HG02759 (cell line): ENCODE measurements at regions not wholly inside any gene's neighbourhood (a gene's known extent, or its start where the extent isn't known, plus 50 kb on each side); places are given as distances from the start of the nearest gene placed in this dataset.

Experiments
- ATAC-seq: cut with Tn5 transposase; IDR thresholded peaks from one replicate; pipeline ENCODE4 v1.9.1; 2021; ENCODE audit warnings: mild to moderate bottlenecking, moderate library complexity; ENCODE audit not compliant: unreplicated experiment

DNA sequence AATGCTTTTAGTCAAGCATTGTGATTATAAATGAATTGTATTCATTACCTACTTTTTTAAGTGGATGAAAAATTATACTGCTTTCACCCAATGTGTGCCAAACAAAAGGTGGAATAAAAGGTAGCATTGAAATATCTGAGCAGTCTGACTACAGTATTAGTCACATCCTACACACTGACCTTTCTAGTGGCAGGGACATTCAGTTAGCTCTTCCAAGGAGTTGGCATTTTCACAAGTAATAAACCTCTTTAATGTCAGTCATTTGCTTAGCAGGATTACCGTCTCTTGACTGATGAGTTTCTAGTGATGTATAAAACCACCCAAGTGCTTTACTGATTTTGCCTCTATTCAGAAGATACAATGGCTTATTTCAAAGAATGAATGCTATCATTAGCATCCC lies 687.9 kb downstream of the ARAP2 start:
- ATAC-seq, result no peak

DNA sequence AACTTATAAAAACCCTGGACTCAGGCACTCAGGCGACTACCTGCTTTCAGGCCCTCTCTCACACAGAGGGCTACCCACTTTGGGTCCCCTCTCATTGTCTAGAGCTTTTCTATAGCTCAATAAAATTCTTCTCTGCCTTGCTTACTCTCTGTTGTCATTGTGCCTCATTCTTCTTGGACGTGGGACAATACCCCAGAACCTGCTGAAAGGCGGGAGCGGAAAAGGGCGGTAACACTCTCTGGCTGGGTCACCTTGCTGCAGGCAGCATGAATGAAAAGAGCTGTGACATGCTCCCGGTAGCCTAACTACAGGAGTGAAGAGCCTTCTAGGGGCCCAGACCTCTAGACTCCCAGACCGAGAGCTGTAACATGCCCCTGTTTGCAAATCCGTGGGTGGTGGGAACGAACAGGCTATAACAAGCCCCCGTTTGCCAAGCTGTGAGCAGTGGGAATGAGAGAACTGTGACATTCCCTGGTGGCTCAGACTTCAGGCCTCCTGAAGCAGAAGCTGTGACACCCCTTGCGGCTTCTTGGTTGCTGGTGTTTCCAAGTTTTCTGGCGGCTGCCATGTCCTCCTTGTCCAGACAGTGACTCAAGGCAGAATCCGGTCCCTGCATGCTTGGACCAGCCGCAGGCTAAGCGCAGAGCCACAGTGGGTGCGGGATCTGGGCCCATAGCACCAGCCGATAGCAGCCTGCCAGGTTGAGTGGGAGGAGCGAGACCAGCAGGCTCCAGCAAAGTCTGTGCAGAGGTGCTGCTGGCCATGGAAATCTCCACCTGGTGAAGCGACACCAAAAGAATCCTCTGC lies 684.6 kb downstream of the ARAP2 start:
- ATAC-seq, result no peak

DNA sequence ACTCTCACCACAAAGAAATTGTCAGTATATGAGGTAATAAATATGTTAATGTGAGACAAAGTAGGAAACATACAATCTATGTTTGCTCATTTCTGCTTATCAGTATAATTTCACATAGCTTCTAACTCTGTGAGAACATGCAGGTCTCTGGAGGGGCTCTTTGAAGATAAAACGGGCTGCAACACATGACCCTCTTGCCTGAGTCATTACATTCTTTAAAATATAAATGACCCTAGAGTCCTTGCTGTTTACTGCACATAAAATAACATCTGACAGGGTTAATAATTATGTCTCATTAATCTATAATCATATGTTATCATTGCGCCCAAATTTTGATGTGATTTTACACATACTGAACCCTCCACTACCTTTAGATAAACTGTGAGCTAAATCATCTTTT lies 681.5 kb downstream of the ARAP2 start:
- ATAC-seq, result no peak

DNA sequence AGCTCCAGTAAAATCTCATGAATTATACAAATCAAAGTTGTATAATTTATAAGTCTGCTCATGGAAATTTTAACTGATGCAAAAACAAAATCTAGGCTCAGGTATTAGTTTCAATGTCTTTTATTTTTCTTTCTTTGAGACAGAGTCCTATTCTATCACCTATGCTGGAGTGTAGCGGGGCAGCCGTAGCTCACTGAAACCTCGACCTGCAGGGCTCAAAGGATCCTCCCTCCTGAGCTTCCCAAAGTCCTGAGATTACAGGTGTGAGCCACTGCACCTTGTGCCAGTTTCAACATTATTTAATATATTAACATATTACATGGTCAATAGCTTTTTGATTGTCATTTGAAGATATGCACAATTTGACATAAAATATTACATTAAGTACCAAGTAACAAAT lies 678.7 kb downstream of the ARAP2 start:
- ATAC-seq, result no peak

DNA sequence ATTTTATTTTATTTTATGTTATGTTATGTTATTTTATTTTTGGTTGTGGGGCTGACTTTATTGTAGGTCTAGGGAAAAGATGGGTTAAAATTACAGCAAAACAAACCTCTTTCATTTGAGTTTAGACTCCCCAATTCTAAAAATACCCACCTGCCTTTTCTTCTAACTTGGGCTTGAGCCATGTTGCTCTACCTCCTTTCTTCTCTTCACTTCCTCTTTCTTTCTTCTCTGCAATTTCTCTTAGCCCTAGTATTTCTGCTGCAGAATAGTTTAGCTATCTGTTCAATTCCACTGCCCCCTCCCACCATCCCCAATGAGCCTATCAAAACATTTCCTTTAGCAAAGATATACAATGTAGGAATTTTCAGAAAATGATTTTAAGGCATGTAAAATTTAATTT lies 653.3 kb downstream of the ARAP2 start:
- ATAC-seq, result no peak

DNA sequence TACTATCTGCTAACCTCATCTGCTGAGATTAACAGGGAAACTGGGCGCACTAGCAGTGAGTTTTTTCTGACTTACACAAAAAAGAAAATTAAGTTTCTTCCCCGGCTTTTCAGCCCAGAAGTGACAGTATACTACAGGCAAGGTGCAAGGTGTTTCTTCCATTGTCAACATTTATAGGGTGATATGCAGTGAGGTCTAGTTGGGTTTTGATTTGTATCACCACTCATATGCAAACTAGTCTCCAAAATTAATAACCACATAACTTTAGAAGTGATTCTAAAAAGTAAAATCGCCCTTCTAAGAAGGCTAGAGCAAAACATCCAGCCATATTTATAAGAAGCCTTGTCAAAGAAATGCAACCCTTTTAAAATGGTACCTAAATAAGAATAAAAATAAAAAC lies 640.1 kb downstream of the ARAP2 start:
- ATAC-seq, result no peak

DNA sequence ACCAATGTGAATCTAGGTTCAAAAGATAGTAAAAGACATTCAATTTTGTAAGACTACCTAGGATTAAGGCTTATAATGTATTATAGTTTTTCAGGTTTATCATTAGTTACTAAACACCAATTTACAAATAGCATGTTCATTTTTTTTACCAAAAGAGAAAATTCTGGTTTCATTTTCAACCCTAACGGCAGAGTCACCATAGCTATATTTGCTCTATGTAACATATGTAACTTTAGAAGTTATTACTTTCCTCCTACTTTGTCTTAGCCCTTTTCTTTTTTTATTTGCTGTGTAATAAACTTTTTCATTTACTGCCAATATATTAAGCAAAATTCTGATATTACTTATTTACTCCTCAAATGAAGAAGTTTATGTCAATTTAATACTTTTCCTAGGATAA lies 639.6 kb downstream of the ARAP2 start:
- no peak for ATAC-seq

DNA sequence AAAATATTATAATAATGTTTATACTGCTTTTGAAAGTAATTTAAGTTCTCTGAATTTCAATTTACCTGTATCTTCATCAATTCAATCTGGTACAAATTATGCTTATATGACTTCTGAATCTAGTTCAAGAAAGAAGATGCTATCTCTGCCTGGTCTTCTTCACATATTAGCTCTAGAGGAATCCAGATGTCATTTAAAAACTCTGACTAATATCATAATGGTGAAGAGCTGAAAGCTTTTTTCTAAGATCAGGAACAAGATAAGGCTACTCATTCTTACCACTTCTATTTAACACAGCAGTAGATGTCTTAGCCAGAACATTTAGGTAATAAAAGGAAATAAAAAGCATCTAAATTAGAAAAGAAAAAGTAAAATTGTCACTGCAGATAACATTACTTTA lies 636.1 kb downstream of the ARAP2 start:
- no peak for ATAC-seq

DNA sequence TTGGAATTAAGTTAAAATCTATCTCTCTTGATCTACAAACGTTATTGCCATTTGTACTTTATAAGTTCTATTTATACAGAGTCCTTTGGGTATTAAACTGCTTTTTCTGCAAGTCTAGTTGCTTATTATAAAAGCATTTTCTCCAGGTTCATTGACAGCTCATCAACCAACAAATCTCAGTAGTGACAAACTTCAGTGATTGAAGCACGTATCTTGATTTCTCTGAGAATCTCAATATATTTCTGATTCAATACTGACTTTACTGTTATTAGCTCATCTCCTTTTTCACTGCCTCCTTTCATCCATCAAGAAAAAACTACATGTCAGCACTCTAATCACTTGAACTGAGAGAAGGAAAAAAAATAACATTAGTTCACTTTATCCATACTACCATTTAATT lies 630.2 kb downstream of the ARAP2 start:
- no peak for ATAC-seq

DNA sequence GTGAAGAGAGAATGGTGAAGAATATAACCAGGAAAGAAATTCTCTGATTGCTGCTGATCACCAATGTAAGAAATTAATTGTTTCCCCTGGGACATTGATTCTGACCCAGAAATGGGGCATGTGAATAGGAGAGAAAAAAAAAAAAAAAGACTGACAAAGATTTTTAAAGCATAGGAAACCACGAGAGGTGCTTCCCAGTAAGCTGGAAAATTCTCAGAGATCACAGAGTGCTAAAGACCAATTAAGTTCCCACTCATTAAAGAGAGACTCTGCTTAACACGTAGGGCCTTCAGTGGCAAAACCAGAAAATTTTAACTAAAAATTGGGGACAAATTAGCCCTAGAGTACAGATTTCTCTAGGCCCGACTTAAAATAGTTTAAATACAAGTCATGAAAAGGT lies 604.4 kb downstream of the ARAP2 start:
- no peak for ATAC-seq

DNA sequence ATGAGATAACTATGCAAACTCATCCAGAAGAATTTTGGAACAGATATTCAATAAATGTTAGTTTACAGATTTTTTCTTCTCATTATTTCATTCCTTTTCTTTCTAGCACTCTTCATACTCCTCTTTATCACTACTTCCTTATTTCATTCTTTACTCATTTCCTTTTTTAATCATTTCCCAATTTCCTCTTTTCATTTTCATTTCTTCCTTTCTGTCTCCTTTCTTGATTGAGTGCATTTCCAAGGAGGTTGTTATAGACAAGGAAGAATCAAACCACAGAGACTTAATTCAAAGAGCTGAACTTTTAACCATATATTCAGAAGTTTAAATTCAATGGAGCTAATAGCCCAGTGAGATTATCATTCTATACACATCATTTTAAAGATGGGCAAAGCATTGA lies 600.7 kb downstream of the ARAP2 start:
- no peak for ATAC-seq

DNA sequence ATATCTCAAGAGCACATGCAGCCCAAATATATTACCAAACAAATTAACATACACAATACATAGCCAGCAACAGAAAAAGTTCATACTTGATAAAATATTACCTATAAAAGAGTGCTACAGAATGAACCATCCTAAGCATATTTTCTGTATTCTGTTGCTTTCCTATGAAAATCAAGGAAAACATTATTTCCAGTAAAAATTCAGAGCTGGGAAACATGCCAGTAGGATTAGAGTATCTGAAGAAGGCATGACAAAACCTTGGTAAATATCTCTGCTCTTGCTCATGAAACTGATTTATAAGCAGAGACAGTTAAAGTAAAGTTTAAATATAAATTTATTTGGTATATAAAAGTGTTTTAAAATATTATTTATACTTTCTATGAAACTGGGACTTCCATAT lies 599.7 kb downstream of the ARAP2 start:
- no peak for ATAC-seq

DNA sequence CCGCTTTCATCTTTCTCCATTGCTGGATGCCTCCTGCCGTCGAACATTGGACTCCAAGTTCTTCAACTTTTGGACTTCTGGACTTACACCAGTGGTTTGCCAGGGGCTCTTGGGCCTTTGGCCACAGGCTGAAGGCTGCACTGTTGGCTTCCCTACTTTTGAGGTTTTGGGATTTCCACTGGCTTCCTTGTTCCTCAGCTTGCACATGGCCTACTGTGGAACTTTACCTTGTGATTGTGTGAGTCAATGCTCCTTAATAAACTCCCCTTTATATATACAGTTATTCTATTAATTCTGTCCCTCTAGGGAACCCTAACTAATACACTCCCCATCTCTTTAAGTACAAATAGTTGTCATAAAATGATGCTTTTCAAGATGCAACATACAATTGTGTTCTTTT lies 595.3 kb downstream of the ARAP2 start:
- no peak for ATAC-seq

DNA sequence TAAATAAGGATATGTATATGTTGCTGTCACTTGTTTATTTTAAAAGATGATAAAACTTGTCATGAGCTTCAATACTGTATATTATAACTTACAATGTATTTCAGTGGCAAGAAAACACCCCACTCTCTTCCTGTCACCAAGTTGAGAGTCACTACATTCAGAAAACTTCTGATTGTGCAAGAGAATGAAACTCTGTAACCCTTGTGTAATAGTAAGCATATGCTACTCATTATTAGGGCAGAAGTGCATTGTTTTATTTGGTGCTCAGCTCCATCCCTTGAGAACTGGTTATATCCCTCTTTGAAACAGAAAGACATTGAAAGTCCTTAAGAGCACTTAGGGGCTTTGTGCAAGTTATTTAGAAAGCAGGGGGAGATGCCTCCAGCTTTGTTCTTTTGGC lies 594.5 kb downstream of the ARAP2 start:
- no peak for ATAC-seq

DNA sequence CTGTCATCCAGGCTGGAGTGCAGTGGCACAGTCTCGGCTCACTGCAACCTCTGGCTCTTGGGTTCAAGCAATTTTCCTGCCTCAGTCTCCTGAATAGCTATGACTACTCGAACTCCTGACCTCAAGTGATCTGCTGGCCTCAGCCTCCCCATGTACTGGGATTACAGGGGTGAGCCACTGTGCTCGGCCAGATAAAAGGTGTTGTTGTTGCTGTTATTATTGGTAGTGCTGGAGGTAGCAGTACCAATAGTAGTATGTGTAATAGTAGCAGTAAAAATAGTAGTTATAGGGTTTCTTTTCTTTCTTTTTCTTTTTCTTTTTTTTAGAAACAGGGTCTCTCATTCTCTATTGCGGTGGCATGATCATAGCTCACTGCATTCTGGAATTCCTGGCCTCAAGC lies 592.1 kb downstream of the ARAP2 start:
- ATAC-seq, result no peak

DNA sequence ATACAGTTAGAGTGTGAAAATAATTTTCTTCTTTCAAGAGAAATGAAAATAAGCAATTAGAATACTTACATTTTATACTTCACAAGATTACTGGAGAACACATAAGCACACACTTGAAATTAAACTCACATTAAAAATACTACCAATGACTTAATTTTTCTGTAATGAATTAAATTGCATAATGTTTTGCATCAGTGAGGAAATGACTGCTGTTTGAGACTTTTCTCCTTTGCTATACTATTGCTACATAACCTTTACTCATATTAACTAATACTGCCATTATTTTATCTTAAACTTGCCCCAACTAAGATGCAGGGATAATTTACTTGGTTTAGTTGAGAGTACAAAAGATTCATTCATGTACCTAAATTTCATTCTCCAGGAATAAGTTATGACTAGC lies 590.9 kb downstream of the ARAP2 start:
- ATAC-seq, result no peak

DNA sequence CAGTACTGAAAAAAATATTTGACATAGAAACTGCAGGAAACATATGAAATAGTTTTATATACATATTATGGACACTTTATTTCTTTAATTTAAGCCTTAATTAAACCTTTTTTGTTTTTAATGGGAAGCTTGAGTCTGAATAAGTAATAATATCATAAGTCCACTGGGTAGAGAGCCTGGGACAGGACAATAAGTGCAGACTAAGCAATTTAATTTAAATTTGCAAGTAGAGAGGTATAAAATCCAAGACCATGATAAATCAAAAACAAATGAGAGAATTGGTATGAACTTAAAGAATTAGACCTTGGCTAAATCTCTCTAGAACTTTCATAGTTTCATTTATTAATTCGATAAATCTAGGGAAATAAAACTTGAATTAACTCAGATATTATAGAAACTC lies 571.2 kb downstream of the ARAP2 start:
- no peak for ATAC-seq

DNA sequence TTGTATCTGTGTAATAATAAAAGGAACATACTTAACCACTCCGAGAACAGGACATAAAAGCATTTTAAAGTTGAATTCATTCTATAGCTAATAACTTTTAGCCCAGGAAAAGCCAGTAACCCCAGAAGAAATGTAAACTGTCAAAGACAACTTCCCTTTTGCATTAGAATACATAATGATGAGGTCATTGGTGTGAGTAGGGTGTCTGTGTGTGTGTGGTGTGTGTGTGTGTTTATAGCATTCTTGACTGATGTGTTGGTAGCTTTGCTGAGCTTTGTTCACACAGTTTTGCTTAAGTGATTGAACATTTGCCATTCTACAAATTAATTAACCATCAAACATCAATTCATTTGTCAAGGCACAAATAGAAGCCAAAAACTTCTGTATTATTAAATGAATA lies 559.6 kb downstream of the ARAP2 start:
- ATAC-seq, result no peak

DNA sequence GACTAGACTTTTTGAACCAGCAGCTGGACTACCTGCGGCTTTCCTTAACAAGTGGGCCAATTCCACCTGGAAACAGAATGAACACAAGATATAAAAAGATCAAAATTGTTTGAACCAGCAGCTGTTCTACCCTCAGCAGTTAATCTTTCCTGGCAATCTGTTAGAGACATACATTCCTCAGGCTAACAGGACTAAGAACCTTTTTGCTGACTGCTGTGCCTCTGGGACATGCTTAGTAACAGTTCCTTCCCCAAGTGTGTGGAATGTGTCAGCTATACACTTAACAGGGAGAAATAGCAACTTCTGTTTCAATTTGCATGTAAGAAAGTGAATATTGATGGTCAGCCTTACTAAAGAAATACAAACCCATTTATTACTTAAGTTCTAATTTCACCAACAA lies 554.4 kb downstream of the ARAP2 start:
- ATAC-seq, result no peak

DNA sequence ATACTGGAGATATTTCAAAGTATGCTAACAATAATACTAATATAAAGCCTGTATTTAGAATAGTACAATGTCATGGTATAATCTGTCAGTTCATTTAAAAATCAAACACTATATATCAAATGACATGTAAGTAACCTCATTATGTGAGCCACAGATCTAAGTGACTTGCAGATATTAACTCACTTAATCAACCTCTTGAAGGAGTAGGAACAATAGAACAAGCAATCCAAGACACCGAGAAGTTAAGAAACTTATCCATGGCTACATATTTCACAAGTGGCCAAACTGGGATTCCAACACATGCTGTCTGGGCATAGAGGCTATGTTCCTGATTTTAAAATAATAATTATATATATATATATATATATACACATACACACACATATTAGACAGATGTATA lies 554.0 kb downstream of the ARAP2 start:
- no peak for ATAC-seq

DNA sequence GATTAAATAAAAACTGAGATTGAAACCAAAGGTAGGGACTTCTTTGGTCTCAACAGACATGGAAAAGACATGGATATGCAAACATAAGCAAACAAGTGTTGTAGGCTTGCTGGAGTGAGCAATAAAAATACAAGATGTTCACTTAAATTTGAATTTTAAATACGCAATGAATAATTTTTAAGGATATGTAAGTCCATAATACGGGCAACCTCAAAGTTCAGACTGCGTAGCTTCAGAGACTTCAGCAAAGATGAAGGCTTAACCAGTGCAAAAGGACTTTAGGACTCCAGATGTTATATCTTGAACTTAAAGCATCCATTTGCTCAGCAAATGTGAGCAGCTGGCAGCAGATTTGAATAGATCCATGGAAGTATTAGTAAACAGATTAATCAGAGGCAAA lies 549.3 kb downstream of the ARAP2 start:
- no peak for ATAC-seq

DNA sequence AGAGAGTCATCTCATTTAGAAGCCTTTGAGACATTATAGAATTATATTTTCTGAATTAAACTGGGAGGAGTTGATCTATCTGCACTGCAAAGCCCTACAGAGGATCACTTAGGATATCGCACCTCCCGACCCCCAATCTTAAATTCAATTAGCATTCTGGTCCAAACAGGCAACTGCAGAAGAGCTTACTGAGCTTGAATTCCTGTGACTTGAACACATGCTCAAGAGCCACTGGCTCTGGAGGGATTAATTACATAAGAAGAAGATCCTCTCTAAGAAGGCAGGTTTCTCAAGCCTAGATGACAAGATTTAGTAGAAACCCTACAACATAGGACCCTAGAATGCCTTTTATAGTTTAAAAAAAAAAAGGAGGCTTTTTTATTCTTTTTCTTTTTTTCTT lies 548.9 kb downstream of the ARAP2 start:
- no peak for ATAC-seq

DNA sequence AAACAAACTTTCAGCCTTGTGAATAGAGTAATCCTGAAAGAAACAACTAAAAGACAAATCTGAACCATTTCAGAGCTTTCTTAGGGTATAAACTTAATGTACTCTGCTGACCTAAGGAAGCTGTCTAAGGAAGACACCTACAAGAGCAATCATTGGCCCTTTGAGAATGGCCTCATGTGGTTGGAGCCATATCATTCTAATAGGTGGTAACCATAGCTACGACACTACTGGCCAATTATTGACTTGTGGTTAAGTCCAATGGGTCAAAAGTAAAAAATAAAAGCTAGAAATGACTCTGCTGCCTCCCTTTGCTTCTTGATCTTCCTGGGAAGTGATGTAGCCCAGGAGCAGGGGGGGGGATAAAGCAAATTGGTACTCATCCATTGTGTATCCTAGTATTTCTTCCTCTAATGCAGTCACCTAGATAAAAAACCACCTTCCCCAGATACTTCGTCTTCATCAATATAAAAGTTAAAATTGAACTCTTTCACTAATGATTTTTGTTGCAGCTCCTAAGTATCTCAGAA lies 547.0 kb downstream of the ARAP2 start:
- ATAC-seq, result peak; percentile 92
